HG02938 (cell line): ENCODE measurements at regions not wholly inside any gene's neighbourhood (a gene's known extent, or its start where the extent isn't known, plus 50 kb on each side); places are given as distances from the start of the nearest gene placed in this dataset.
"Not testable (repeated sequence)": the region's sequence is repeated elsewhere in the genome, so short reads cannot be mapped to it uniquely, and the experiment has no call there.

Source experiments
- ATAC-seq: cut with Tn5 transposase; IDR thresholded peaks from one replicate; pipeline ENCODE4 v1.9.1; 2021; ENCODE audit warnings: mild to moderate bottlenecking, moderate library complexity; ENCODE audit not compliant: unreplicated experiment

- no peak for ATAC-seq
Measured at GRCh38 chr11:37394236-37394870, 796.3 kb upstream of the RAG2 start.

DNA sequence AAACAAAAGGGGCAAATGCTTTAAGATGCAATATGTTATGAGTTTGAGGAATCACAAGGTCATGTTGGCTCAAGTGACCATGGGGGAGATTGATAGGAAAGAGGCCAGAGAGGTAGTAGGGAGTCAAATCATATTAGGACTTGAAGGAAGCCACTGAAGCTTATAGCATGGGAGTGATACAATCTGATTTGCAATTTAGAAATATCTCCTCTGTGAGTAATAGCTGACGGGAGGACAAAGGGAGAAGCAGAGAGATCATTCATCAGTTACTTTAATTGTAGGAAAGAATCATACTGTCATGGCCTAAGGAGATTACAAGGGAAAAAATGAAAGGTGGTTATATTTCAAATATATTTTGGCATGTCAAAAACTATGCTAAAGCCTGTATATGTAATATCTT lies 793.6 kb upstream of the RAG2 start:
- no peak for ATAC-seq

GRCh38 chr11:37390576-37391083 lies 792.6 kb upstream of the RAG2 start:
- no peak for ATAC-seq

- no peak for ATAC-seq
Measured at GRCh38 chr11:37378958-37379357, 780.9 kb upstream of the RAG2 start.

DNA sequence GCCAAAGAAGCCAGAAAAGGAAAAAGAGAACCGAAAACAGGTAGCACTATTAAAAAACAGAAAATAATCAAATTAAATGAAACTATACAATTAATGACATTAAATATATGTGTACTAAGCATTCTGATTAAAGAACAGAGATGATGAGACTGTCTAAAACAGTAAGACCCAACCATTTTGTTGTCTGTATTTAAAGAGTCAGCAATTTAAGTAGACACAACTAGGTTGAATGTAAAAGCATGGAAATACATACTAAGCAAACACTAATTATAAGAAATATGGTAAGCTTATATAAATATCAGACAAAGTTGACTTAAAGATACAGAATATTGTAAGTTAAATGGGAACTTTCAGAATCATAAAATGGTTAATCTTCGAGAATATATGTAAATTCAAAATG lies 774.6 kb upstream of the RAG2 start:
- ATAC-seq = no peak

DNA sequence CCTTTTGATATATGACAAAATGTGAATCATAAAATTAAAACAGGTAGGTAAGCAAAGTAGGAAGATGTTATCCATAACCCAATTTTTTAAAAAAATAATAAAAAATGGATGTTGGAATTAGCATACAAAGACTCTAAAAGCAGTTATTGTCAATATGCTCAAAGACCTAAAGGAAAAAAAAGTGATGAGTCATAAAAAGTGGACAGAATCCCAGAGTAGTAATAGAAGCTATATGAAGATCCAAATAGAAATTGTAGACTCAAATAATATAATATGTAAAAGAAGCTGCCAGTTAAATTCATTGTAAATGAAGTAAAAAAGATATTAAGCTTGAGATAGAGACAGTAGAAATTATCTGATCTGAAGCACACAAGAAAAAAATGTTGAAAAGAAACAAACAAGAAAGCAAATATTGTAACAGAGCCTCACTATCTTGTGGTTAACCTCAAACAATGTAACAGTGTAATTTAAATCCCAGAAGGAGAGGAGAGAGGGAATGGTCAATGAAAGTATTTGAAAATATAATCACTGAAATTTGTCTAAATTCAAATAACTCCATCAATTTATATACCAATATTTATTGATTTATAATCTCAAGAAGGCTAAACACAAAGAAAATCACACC lies 773.4 kb upstream of the RAG2 start:
- no peak for ATAC-seq

DNA sequence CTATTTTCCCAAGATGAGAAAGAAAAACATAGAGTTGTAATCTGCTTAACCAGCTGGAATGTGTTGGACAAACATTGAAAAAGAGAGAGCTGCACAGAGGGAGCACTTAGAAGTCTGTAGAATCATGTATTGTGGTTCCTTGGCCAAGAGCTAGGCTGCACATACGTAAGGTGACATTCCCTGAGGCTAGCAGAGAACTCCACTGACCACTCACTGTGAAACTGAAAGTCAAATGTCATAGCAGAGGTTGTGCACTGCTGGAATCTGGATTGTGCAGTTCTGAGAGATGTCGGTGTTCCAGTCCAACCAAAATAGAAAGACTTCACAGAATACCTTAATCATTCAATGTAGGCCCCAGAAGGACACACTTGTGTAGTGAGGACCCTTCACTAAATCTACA lies 772.8 kb upstream of the RAG2 start:
- no peak for ATAC-seq

- ATAC-seq = no peak
Measured at GRCh38 chr11:37364246-37364839, 766.3 kb upstream of the RAG2 start.

- ATAC-seq = no peak
Measured at GRCh38 chr11:37353192-37353591, 755.2 kb upstream of the RAG2 start.

- no peak for ATAC-seq
Measured at GRCh38 chr11:37352485-37352884, 754.4 kb upstream of the RAG2 start.

DNA sequence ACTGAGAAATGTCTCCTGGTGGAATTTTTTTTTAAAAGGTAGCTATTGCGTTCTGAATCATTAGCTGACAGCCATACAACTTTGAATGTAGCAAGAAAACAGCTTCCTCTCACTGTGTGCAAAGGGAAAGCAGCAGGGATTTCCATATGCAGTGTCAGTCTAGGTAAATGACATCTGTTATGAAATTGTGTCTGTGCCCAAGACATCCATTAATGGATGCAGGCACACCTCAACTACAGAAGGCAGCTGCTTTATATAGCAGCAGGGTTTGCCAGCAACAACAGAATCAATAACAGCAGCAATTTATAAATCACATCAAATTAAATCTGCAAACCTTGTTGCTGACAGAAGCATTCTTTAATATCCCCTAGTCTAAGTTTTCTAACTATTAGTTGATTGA lies 745.3 kb upstream of the RAG2 start:
- no peak for ATAC-seq

DNA sequence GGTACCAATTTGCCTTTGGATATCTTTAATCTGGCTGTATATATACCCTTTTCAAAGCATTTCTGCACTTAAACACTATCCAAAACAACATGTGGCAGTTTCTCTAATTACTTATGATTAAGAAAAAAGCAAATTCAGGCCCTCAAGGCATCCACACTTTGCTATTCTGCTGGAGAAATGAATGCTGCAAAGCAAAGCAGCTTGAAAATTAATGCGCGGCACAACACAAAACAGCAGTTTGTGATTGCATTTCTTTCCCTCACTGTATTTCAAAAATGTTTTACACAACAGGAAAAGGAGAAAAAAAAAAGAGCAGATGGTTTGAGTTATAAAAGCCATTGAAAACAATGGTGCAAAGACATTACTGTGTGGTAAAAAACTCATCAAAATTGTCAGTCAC lies 738.4 kb upstream of the RAG2 start:
- ATAC-seq = no peak

DNA sequence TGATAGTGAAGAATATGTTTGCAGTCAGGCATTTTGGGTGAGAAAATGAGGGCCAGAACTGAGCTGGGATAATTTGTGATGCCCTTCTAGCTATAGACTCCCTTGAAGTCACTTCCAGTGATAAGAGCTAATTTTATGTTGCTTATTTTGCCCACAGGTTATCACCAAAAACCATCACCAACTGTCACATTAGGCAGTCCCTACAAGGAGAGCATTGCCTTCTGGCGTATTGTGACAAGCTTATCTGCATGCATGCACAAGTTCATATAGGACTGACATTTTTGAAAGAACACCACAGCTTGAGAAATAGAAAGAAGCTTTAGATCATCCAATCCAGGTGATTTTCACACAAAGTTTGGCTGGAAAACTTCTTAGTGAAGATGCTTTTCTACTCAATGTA lies 735.3 kb upstream of the RAG2 start:
- ATAC-seq = no peak

DNA sequence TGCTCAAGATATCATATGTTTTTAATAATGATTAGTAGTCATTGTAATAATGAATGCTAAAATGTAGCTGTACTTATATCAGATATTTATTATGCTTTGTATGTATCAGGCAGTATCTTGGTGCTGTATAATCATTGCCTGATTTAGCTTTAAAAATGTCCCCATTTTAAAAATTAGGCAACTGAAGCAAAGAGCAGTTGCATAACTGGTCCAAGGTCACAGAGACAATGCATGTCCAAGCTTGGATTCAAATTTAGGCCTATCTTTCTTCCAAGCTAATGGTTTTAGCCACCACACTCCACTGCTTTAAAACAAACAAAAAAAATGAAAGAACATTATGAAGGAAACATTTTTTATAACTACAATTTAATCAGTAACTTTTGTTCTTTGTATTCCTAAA lies 725.8 kb upstream of the RAG2 start:
- ATAC-seq = no peak

DNA sequence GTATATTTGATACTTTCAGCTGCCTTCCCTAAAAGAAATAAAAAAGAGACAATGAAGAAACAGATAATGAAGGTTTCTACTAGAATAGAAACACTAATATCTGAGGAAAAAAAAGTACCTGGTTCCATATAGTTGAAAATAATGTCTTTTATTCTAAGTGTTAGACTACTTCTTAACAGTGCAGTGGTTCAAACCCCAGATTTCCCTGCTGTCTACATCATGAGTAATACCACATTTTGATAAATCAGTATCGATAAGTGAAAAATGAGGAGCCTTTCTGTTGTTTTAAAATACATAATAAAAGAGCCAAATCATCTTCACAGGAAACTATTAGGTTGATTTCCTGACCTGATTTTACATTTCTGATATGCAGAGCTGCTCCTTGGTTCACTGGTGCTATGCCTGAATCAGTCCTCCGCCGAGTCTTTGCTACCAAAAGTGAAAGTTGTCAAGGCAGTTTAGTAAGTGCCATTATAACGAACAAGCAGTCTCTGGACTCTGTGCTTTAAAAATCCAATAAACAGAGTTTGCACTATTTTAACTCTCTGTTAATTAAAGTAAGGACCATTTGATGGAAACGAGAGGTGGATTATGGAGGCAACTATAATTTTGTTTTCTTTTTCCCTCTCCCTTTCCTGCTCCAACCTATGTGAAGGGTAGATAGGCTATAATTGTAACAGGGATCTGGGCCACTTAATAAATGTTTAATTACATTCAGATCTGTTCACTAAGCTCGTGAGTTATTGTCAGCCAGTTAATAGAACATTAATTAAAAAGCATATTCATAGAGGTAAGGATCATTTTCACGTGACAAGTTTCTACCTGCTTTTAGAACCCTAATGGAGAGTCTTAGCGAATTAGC lies 724.5 kb upstream of the RAG2 start:
- ATAC-seq = no peak

- no peak for ATAC-seq
Measured at GRCh38 chr11:37320921-37321320, 722.9 kb upstream of the RAG2 start.

- ATAC-seq = no peak
Measured at GRCh38 chr11:37317803-37318202, 719.8 kb upstream of the RAG2 start.

DNA sequence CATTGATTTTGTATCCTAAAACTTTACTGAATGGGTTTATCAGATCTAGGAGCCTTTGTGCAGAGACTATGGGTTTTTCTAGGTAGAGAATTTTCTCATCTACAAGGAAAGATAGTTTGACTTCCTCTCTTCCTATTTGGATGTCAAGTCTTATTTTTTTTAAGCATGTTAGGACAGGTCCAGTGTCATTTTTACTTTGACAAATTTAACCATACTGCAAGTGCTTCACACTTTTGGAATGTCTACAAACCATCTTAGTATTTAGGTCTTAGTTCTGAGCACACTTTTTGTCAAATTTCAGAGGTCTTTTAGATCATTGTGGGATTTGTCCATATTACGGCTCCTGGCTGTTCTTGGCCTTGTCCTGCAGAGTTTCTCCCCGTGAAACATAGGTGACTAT lies 715.2 kb upstream of the RAG2 start:
- no peak for ATAC-seq

GRCh38 chr11:37306563-37306962 lies 708.5 kb upstream of the RAG2 start:
- no peak for ATAC-seq

DNA sequence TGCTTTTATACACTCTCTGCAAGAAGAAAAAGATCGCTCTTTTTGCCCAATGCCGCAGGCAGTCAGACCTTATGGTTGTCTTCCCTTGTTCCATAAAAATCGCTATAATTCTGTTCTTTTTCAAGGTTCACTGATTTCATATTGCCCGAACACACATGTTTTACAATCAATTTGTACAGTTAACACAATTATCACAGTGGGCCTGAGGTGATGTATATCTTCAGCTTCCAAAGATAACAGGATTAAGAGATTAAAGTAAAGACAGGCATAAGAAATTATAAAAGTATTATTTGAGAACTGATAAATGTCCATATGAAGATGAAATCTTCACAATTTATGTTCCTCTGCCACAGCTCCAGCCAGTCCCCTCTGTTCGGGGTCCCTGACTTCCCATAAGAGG lies 703.4 kb upstream of the RAG2 start:
- not testable (repeated sequence) for ATAC-seq

GRCh38 chr11:37298173-37298572 lies 700.1 kb upstream of the RAG2 start:
- no peak for ATAC-seq

DNA sequence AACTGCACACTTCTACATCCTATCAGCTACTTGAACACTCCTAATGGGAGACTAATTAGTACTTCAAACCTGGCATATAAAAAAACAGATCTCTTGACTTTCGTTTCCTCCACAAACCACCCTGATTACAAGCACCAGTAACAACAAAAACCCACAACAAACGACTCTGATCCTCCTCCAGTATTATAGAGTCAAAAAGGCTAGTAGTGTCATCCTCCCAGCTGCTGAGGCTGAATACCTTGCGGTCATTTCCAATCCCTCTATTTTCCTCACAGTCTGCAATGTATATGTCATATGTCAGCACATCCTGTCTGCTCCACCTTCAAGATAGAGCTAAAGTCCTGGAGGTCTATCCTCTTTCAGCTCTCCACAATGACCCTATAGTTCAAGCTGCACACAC lies 688.9 kb upstream of the RAG2 start:
- no peak for ATAC-seq
